GM12891 (cell line): ENCODE measurements at regions not wholly inside any gene's neighbourhood (a gene's known extent, or its start where the extent isn't known, plus 50 kb on each side); places are given as distances from the start of the nearest gene placed in this dataset.
"Not testable (repeated sequence)": the region's sequence is repeated elsewhere in the genome, so short reads cannot be mapped to it uniquely, and the experiment has no call there.

Experiments
- DNase-seq: peaks from one replicate; pipeline ENCODE4 v3.0.0; 2011; ENCODE audit warnings: low spot score; ENCODE audit not compliant: insufficient read length
- FAIRE-seq: peaks from 2 replicates; lab custom pipeline; 2011; peaks lifted over from hg19 to GRCh38; lab: Jason Lieb, UNC
- PAX5 ChIP-seq: IDR thresholded peaks from 2 replicates; pipeline ENCODE4 v1.6.1; 2011; ENCODE audit warnings: low read length, moderate library complexity, mild to moderate bottlenecking; ENCODE audit not compliant: insufficient read depth, severe bottlenecking
- POLR2A ChIP-seq: IDR thresholded peaks from 2 replicates; pipeline ENCODE4 v1.6.1; 2011; ENCODE audit warnings: low read depth, low read length, control low read depth
- POLR2AphosphoS5 ChIP-seq: IDR thresholded peaks from 2 replicates; pipeline ENCODE4 v1.6.1; 2011; ENCODE audit warnings: low read depth, low read length, control low read depth
- POU2F2 ChIP-seq: IDR thresholded peaks from 2 replicates; pipeline ENCODE4 v1.6.1; 2011; ENCODE audit warnings: low read depth, mild to moderate bottlenecking, control low read depth, low read length, moderate library complexity
- SPI1 ChIP-seq: IDR thresholded peaks from 2 replicates; pipeline ENCODE4 v1.6.1; 2011; ENCODE audit warnings: low read depth, low read length, control low read depth
- TAF1 ChIP-seq: IDR thresholded peaks from 2 replicates; pipeline ENCODE4 v1.6.1; 2011; ENCODE audit warnings: low read depth, low read length, control low read depth

- TF ChIP-seq POLR2A (no peak), POLR2AphosphoS5 (no peak), TAF1 (no peak), POU2F2 (no peak), PAX5 (no peak)
- no peak for FAIRE-seq
- DNase-seq: no peak
Measured at GRCh38 chrY:15871570-15871969, 1347.2 kb downstream of the NLGN4Y start.

- not testable (repeated sequence) for FAIRE-seq, DNase-seq
Measured at GRCh38 chrY:15875881-15876280, 1351.6 kb downstream of the NLGN4Y start.

- FAIRE-seq, DNase-seq: not testable (repeated sequence)
Measured at GRCh38 chrY:15903524-15903923, 1379.2 kb downstream of the NLGN4Y start.

- FAIRE-seq: no peak
- TF ChIP-seq POU2F2 (no peak), SPI1 (no peak), POLR2AphosphoS5 (no peak), PAX5 (no peak), POLR2A (no peak), TAF1 (no peak)
- no peak for DNase-seq
Measured at GRCh38 chrY:15905557-15905956, 1381.2 kb downstream of the NLGN4Y start.

GRCh38 chrY:15926499-15926898 is 1402.2 kb downstream of the NLGN4Y start:
- no peak for TF ChIP-seq PAX5
- no peak for TF ChIP-seq POLR2AphosphoS5
- no peak for TF ChIP-seq SPI1
- no peak for TF ChIP-seq POLR2A
- TF ChIP-seq POU2F2: no peak
- TF ChIP-seq TAF1: no peak
- FAIRE-seq (no peak), DNase-seq (no peak)

GRCh38 chrY:15938791-15939190 is 1414.5 kb downstream of the NLGN4Y start:
- TF ChIP-seq POU2F2: no peak
- TF ChIP-seq PAX5: no peak
- TF ChIP-seq POLR2A: no peak
- TF ChIP-seq POLR2AphosphoS5: no peak
- no peak for TF ChIP-seq TAF1
- no peak for TF ChIP-seq SPI1
- DNase-seq: no peak
- no peak for FAIRE-seq

GRCh38 chrY:15951041-15951440 is 1426.7 kb downstream of the NLGN4Y start:
- FAIRE-seq (no peak), DNase-seq (no peak)
- TF ChIP-seq POU2F2: no peak
- TF ChIP-seq SPI1: no peak
- no peak for TF ChIP-seq PAX5
- TF ChIP-seq TAF1: no peak
- TF ChIP-seq POLR2A: no peak
- TF ChIP-seq POLR2AphosphoS5: no peak

- DNase-seq: no peak
- no peak for TF ChIP-seq PAX5
- no peak for TF ChIP-seq POU2F2
- TF ChIP-seq SPI1: no peak
- no peak for TF ChIP-seq TAF1
- TF ChIP-seq POLR2A: no peak
- TF ChIP-seq POLR2AphosphoS5: no peak
- no peak for FAIRE-seq
Measured at GRCh38 chrY:15968800-15969199, 1444.5 kb downstream of the NLGN4Y start.

- FAIRE-seq: no peak
- no peak for TF ChIP-seq PAX5
- TF ChIP-seq SPI1: no peak
- TF ChIP-seq POLR2A: no peak
- no peak for TF ChIP-seq TAF1
- TF ChIP-seq POU2F2: no peak
- TF ChIP-seq POLR2AphosphoS5: no peak
- DNase-seq: no peak
Measured at GRCh38 chrY:15973200-15973599, 1448.9 kb downstream of the NLGN4Y start.

- TF ChIP-seq SPI1: no peak
- TF ChIP-seq POLR2AphosphoS5: no peak
- TF ChIP-seq PAX5: no peak
- TF ChIP-seq POLR2A: no peak
- no peak for TF ChIP-seq POU2F2
- TF ChIP-seq TAF1: no peak
- DNase-seq (no peak), FAIRE-seq (no peak)
Measured at GRCh38 chrY:15976771-15977170, 1452.4 kb downstream of the NLGN4Y start.

- FAIRE-seq (no peak), DNase-seq (no peak)
- TF ChIP-seq POLR2AphosphoS5 (no peak), PAX5 (no peak), SPI1 (no peak), POLR2A (no peak), POU2F2 (no peak), TAF1 (no peak)
Measured at GRCh38 chrY:15978503-15978902, 1454.2 kb downstream of the NLGN4Y start.
